ENCODE measurements at regions not wholly inside any gene's neighbourhood (a gene's known extent, or its start where the extent isn't known, plus 50 kb on each side); places are given as distances from the start of the nearest gene placed in this dataset.

DNA sequence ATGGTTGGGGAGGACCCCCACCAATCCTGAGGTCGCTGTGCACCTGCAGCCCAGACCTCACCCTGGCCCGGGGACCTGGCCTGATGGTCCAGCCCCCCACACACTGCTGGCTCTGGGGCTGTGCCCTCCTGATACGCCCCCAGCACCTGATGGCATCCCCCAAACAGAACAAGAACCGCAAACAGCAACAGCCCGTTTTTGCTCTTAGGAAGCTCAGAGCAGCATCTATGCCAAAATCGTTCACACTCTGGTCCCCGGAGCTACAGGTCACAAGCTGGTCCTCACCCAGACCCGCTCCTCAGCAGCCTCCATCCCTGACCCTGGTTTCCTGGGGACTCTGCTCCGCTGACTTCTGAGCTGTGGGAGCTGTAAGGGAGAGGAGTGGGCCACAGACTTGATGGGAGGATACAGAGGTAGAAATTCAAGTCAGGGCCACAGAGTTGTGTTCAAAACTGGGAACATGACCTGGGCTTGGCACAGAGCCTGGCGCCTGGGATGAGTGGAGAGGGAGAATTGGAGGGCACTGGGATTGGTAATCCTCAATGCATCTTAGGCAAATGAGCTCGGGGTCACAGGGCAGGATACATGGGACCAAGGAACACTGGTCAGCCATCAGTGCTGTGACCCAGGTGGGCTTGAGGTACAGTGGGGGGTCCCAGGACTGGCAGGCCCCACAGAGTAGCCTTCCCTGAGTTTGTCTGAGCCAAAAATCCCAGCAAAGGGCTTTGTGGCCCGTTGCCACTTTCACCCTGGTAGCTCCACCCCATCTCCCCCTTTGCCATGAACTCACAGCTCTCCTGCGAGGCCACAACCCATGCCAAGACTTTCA lies 170.9 kb upstream of the RTL1 start:
- no peak for TF ChIP-seq POLR2A (IDR thresholded peaks at IDR 0.05; ENCODE audit: low read depth, low read length)
- DNase-seq (ENCODE audit: insufficient read length, low spot score): no peak
- FAIRE-seq: no peak

DNA sequence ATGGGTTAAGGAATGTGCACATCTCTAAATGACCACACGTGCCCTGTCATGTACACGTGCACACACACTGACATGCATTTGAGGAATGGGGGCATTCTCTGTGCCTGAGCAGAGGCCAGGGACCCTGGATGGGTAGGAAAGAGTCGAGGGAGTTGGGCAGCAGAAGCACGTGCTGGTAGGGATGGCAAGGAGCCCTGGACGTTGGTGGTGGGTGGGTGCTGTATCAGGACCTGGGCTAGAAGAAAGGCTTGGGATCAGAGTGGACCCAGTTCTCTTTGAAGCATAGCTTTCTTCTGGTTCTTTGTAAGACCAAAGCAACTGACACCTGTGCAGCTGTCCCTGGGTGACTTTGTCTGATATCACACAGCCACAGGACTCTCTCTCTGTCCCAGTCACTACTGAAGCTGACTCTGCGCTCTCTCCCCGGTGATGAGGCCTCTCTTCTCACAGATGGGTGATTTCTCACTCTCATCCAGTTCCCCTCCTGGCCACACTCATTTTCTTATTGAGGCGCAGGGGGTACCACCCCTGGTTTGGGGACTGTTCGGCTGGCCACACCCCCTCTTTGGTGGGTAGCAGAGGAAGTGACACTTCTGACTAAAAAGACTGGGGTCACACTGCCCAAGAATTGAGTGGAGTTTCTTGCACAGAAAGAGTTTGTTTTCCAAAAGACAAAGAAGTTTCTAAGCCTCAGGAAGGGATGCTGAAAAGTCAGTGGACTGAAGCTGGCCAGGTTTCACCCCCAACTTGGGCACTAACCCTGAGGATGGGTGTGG lies 171.7 kb upstream of the RTL1 start:
- no peak for TF ChIP-seq POLR2A (IDR thresholded peaks at IDR 0.05; ENCODE audit: low read depth, low read length)
- FAIRE-seq (no peak), DNase-seq (ENCODE audit: insufficient read length, low spot score) (no peak)

DNA sequence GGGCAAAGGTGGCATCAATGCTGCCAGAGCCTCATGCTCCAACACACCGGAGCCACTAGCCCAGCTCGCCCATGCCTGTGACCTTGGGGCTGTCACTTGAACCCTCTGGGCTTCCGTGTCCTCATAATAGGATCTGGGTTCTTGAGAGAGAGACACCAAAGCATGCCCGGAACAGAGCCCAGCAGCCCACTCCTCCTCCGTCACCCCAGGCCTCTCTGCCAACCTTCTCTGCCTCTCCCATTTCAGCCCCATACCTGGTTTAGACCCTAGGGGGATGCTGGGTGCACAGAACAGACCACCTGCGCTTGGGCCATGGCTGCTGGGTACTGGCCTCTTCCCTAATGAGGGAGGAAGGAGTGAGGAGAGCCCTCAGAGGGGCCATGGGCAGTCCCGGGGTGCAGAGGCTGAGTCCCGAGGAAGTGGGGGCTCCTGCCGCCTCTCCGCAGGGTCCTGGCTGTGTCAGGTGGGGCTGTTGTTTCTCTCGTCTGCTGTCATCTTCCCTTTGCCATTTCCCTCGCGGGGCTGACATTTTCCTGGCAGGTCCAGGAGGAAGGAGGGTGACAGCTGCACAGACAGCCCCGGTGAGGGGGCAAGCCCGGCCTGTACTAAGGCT lies 172.4 kb upstream of the RTL1 start:
- no peak for TF ChIP-seq POLR2A (IDR thresholded peaks at IDR 0.05; ENCODE audit: low read depth, low read length)
- DNase-seq (ENCODE audit: insufficient read length, low spot score): no peak
- FAIRE-seq: no peak

DNA sequence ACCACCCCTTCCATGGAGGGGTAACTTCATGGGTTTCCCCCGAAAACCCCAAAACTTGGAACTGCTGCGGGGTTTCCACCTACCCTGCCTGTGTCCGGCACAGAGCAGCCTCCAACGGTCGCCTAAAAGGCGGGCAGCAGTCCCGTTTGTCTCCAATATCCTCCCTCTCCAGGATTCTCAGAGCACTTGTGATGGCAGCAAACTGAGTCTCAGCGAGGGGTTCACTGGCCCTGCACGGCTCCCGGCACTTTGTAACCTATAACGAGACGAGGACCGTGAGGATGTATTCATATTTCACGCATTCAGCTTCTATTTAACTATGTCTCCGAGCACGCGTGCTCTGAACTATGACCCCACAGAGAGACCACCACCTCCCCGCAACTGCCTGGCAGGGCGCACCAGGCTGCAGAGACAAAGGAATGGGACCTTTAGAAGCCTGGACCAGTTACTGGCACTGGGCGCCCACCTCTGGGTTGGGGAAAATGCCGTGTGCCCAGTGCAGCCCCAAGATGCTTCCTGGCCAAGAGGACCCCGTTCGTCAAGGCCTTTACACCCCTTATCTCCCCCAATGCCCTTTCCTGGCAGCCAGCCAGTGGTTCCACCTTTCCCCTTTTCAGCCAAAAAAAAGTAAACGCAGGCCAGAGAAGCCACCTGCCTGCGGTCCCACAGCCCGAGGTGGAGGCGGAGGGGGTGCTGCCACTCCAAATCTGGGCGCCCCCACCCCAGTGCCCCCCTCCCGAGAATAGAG lies 173.1 kb upstream of the RTL1 start:
- DNase-seq (ENCODE audit: insufficient read length, low spot score) (no peak), FAIRE-seq (no peak)
- TF ChIP-seq POLR2A (IDR thresholded peaks at IDR 0.05; ENCODE audit: low read depth, low read length): no peak

DNA sequence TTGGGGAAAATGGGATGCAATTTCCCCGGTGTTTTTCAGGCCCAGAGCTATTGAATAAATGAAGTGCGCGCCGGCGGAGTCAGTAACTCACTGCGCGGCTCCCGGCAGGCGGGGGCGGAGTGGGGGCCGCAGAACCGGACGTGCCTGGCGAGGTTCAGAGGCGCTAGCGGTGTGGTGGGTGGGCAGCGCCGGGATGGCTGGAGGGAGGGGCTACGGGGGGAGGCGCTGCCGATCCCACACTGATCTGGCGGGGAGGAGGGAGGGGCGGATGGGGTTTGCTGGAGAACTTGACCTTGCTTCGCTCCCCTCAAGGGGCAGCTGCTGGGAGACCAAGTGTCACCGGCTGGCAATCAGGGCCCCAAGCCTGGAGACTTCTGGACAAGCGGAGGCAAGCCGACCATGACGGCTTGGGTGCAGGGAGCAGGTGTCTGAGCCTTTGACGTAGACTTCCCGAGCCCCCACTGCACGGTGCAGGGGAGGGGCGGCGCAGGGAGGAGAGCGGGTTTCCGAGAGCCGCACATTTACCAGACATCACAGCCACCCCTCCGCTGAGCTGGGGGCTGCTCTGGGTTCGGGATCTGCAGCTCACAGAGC lies 174.1 kb upstream of the RTL1 start:
- DNase-seq (ENCODE audit: insufficient read length, low spot score): no peak
- FAIRE-seq: no peak
- no peak for TF ChIP-seq POLR2A (IDR thresholded peaks at IDR 0.05; ENCODE audit: low read depth, low read length)

DNA sequence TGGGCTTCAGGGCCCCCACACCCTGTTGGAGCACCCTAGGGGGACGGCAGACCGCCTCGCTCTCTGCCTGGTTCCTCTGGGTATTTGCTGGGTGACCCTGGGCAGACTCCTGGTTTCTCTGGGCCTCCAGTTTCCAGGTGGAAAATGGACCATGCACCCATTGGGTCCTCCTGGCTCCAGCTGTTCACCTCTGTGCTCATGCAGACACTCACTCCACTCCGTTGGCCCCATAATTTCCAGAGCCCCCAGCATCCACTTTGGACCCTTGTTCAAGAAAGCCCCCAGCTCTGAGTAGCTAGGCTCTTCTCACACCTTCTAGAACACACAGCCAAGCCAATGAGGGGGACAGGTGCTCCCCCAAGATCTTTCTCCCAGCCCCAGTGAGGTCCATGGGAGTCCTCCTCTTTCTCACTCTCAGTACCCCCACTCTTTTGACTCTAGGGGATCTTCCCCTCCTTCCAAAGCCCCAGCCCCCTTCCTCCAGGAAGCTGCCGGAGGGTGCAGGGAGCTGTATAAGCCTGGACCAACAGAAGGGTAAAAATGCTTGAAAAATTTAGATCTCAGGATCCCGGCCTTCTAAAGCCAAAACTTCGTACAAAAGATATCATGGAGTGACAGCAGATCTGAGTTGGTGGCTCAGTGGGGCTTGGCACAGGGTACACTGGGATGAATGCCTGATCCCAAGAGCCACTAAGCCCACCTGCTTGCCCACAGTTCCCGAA lies 174.8 kb upstream of the RTL1 start:
- no peak for DNase-seq (ENCODE audit: insufficient read length, low spot score)
- FAIRE-seq: no peak
- no peak for TF ChIP-seq POLR2A (IDR thresholded peaks at IDR 0.05; ENCODE audit: low read depth, low read length)

DNA sequence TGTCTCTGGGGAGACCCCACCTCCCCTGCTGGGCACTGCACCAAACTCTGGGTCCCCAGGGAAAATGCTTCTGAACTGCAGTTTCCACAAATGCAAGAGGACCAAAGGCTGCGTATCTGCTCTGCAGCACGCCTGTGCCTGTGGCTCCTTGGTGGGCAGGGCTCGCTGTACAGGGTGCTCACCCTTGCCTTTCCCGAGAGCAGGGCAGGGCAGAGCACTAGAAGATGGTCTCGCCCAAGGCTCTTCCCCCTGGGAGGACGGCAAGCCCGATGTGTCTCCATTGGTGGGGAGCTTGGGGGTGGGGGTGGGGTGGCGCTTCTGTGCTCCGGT lies 175.3 kb upstream of the RTL1 start:
- no peak for DNase-seq (ENCODE audit: insufficient read length, low spot score)
- no peak for FAIRE-seq
- TF ChIP-seq POLR2A (IDR thresholded peaks at IDR 0.05; ENCODE audit: low read depth, low read length): no peak

DNA sequence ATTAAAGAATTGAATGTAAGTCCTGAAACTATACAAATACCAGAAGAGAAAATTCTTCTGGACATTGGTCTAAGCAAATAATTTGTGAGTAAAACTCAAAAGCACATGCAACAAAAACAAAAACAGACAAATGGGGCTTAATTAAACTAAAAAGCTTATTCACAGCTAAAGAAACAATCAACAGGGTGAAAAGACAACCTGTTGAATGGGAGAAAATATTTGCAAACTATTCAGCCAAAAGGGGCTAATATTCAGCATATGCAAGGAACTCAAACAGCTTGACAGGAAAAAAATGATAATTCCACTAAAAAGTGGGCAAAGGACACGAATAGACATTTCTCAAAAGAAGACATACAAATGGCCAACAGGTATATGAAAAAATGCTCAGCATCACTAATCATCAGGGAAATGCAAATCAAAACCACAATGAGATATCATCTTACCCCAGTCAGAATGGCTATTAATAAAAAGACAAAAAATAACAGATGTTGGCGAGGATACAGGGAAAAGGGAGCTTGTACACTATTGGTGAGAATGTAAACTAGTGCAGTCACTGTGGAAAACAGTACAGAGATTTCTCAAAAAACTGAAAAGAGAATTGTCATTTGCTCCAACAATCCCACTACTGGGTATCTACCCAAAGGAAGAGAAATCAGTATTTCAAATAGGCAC lies 177.5 kb upstream of the RTL1 start:
- no peak for TF ChIP-seq POLR2A (IDR thresholded peaks at IDR 0.05; ENCODE audit: low read depth, low read length)
- FAIRE-seq: no peak
- DNase-seq (ENCODE audit: insufficient read length, low spot score): no peak

DNA sequence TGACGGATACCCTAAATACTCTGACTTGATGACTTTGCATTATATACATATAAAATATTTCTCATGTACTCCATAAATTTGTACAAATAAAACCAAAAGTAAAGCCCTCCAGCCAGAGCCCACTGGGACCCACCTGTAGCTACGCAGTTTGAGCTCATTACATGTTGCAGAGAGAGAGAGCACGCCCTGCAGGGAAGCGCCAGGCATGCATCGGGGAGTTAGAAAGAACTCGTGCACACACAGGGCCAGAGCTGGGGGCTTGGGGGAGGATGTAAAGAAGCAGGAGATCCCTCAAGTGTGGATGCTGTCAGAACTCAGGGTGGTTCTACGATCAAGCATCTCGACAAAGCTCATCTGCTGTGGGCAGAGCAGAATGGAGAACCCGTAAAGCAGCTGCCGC lies 178.5 kb upstream of the RTL1 start:
- no peak for TF ChIP-seq POLR2A (IDR thresholded peaks at IDR 0.05; ENCODE audit: low read depth, low read length)
- DNase-seq (ENCODE audit: insufficient read length, low spot score) (no peak), FAIRE-seq (no peak)

DNA sequence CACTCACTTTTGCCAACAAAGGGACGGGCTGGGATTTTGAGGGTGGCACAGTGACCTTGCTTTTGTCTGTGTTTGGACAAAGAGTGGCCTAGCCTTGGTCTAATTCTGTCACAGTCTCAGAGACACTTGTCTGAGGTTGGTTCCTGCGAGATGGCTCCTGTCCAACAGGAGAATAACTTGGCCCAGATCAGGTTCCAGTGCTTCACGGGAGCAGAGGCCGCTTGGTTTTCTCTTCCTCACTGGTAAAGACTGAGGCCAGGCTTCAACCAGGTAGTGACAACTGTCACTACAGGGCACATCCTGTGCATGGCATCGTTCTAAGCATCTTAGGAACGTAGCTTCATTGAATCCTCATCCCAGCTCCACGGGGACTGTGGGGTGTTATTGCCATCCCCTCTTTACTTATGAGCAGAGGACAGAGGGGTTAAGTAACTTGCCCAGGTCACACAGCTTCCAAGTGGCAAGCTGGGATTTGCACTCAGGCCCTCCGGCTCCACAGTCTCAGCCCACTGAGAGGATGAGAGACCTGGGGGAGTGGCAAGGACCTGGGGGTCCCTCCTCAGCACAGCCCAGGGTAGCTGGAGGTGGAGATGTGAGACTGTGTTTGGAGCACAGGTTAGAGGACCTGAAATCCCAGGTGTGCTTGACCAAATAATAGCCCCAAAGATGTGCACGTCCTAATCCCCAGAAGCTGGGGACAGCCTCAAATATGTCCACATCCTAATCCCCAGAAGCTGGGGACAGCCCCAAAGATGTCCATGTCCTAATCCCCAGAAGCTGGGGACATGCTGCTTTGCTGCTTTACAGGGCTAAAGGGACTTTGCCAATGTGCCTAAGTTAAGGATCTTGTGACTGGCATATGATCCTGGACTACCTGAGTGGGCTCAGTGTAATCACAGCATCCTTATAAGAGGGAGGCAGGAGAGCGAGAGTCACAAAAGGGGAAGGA lies 179.2 kb upstream of the RTL1 start:
- DNase-seq (ENCODE audit: insufficient read length, low spot score) (no peak), FAIRE-seq (no peak)
- TF ChIP-seq POLR2A (IDR thresholded peaks at IDR 0.05; ENCODE audit: low read depth, low read length): no peak

DNA sequence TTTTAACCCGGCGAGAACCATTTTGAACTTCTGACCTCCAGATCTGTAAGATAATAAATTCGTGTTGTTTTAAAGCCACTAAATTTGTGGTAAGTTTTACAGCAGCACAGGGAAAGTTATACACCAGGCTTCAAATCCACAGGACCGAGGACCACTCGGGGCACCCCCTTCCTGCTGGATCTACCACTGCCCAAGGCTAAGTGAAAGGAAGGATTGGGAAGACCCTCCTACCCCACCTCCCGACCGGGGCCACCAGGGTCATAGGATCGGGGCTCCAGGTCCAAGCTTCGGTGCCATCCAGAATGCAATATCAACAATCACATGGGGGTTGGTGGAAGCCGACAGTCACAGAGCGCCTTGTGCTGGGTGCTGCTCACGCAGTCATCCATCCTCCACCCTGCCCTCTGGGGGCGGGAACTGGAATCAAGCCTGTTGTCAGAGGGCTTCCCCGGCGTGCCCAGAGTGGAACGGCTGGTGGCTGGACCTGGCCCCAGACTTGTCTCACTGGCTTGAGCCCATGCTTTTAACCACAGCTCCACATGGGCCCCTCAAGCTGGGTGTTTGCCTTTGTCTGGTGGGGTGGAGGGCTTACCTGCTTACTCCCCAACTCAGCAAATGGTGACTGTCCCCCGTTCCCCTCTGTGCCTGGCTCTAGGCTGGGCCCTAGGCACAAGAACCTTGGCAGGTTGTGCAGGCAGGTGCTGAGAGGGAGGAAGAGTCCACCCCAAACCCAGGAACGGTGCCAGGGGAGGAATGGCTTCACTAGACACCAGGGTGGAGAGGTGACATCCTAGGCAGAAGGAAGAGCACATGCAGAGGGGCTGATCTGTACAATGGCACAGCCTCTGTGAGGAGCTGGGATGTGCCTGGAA lies 180.3 kb upstream of the RTL1 start:
- no peak for TF ChIP-seq POLR2A (IDR thresholded peaks at IDR 0.05; ENCODE audit: low read depth, low read length)
- DNase-seq (ENCODE audit: insufficient read length, low spot score) (no peak), FAIRE-seq (no peak)
